Thymus (tissue), 11 donors: ENCODE measurements at regions not wholly inside any gene's neighbourhood (a gene's known extent, or its start where the extent isn't known, plus 50 kb on each side); places are given as distances from the start of the nearest gene placed in this dataset.
A peak's percentile ranks its signal among the peaks of the same experiment; 100 is the strongest.

ENCODE experiments used
- DNase-seq, 9 donors: peaks; one replicate each; pipeline ENCODE4 v3.0.0-alpha.2; 2013; ENCODE audit warnings: low spot score in 9 of 9, low read depth in 6 of 9, missing footprints in 1 of 9
- H3K27ac ChIP-seq, 2 donors: one replicate each; pipeline ENCODE4 v1.5.1; 2013; ENCODE audit warnings: control low read depth in 1 of 2, low read depth in 1 of 2, low read length in 1 of 2, mild to moderate bottlenecking in 1 of 2, moderate library complexity in 1 of 2
- H3K27me3 ChIP-seq, 2 donors: one replicate each; pipeline ENCODE4 v1.5.1; 2013; ENCODE audit warnings: low read length in 1 of 2; ENCODE audit not compliant: control insufficient read depth in 2 of 2, insufficient read depth in 1 of 2
- H3K36me3 ChIP-seq, 2 donors: one replicate each; pipeline ENCODE4 v1.5.1; 2013; ENCODE audit warnings: low read length in 1 of 2, mild to moderate bottlenecking in 1 of 2, moderate library complexity in 1 of 2; ENCODE audit not compliant: control insufficient read depth in 2 of 2, insufficient read depth in 2 of 2
- H3K4me1 ChIP-seq, 2 donors: one replicate each; pipeline ENCODE4 v1.5.1; 2013; ENCODE audit warnings: low read length in 2 of 2; ENCODE audit not compliant: control insufficient read depth in 2 of 2, insufficient read depth in 2 of 2
- H3K4me3 ChIP-seq, 2 donors: one replicate each; pipeline ENCODE4 v1.5.1; 2013; ENCODE audit warnings: low read length in 2 of 2, control low read depth in 1 of 2, mild to moderate bottlenecking in 1 of 2
- H3K9me3 ChIP-seq, 2 donors: one replicate each; pipeline ENCODE4 v1.5.1; 2013; ENCODE audit warnings: low read length in 1 of 2, mild to moderate bottlenecking in 1 of 2; ENCODE audit not compliant: control insufficient read depth in 2 of 2, insufficient read depth in 1 of 2
- WGBS: extraction: QIAGEN DNeasy Blood & Tissue Kit; methylation state at CpG from one replicate; pipeline ENCODE4 v1.1.7; 2013; 5-methylcytosine and 5-hydroxymethylcytosine counted together
- donor health status: healthy.

DNA sequence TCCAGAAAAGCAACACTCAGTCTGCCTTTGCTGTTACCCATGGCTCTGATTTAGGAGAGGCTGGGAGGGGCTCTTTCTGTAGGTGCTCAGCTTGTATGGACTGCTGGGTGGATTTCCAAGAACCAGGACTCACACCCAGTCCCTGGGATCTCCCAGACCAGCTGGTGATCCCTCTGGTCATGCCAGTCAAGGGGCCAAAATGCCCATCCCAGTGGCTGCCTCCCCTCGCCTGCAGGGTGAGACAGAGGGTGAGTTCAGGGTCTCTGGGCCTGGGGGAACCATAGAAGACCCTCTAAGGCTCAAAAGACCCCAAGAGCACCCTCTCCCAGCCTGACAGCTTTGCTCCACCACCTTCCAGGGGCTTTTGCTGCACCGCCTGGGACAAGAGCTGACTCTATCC lies 78.6 kb upstream of the MYL2 start:
- Histone ChIP-seq H3K4me3 (no peak overlapping the region), H3K27me3 (no peaks in the 10 kb centered on the region), H3K27ac (no peak overlapping the region), H3K36me3 (no peaks in the 10 kb centered on the region), H3K9me3 (peaks cover 2 to 14% of the 10 kb centered on the region in 2 donors), H3K4me1 (no peaks in the 10 kb centered on the region)
- DNase-seq: no peak
- 88% methylated on average over 2 of the region's 2 CpGs for WGBS

DNA sequence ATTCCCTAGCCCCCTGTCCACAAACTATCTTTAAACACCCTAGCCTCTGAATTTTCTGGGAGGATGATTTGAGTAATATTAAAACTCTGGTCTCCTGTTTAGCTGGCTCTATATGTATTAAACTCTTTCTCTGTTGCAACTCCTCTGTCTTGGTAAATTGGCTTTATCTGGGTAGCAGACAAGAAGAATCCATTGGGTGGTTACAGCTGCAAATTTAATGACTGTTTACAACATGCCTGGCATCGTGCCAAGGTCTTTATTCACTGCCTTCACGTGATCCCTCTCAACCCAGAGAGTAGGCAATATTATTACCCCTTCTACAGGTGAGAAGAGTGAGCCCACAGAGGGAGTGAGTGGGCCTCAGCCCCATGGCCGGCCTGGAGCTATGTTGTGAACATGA lies 77.8 kb upstream of the MYL2 start:
- 79% methylated on average over 3 of the region's 3 CpGs for WGBS
- Histone ChIP-seq H3K9me3 (peaks cover 2 to 18% of the 10 kb centered on the region in 2 donors), H3K27me3 (no peaks in the 10 kb centered on the region), H3K27ac (no peak overlapping the region), H3K4me3 (no peak overlapping the region), H3K36me3 (no peaks in the 10 kb centered on the region), H3K4me1 (peaks cover 0 to 5% of the 10 kb centered on the region in 2 donors)
- no peak for DNase-seq

DNA sequence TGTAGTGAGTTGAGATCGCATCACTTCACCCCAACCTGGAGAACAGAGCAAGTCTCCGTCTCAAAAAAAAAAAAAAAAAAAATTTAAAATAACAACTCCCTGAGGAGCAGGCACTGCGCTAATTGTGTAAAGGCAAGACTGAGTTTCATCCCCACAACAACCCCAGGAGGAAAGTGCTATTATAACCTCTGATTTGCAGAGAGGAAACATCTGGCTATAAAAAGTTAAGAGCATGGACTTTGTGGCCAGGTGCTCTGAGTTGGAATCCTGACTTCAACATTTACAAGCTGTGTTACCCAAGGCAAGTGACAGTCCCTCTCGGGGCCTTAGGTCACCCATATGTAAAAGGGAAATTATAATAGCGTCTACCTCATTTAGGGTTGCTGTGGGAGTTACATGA lies 76.0 kb upstream of the MYL2 start:
- no peaks in the 10 kb centered on the region for H3K27me3 ChIP-seq
- no peak overlapping the region for H3K27ac ChIP-seq
- WGBS: 93% methylated on average over 5 of the region's 5 CpGs
- H3K9me3 ChIP-seq: peaks cover 2 to 18% of the 10 kb centered on the region in 2 donors
- no peak overlapping the region for H3K4me3 ChIP-seq
- peaks cover 6 to 18% of the 10 kb centered on the region in 2 donors for H3K4me1 ChIP-seq
- no peaks in the 10 kb centered on the region for H3K36me3 ChIP-seq
- no peak for DNase-seq

DNA sequence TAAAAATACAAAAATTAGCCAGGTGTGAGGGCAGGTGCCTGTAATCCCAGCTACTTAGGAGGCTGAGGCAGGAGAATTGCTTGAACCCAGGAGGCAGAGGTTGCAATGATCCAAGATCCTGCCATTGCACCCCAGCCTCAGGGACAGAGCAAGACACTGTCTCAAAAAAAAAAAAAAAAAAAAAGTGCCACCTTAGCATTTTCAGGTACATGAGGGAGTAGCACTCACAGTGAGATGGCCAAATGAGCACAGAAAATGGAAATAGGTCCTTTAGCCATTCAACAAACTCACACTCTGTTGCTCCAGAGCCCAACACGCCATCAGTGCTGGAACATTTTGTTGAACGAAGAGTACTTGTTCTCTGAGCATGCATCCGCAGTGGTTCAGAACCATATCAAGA lies 75.2 kb upstream of the MYL2 start:
- no peaks in the 10 kb centered on the region for H3K27me3 ChIP-seq
- H3K4me3 ChIP-seq: no peak overlapping the region
- no peak overlapping the region for H3K27ac ChIP-seq
- DNase-seq: no peak
- peaks cover 6 to 18% of the 10 kb centered on the region in 2 donors for H3K4me1 ChIP-seq
- no peaks in the 10 kb centered on the region for H3K36me3 ChIP-seq
- H3K9me3 ChIP-seq: peaks cover 2 to 18% of the 10 kb centered on the region in 2 donors
- 98% methylated on average over 3 of the region's 3 CpGs for whole genome bisulfite sequencing

DNA sequence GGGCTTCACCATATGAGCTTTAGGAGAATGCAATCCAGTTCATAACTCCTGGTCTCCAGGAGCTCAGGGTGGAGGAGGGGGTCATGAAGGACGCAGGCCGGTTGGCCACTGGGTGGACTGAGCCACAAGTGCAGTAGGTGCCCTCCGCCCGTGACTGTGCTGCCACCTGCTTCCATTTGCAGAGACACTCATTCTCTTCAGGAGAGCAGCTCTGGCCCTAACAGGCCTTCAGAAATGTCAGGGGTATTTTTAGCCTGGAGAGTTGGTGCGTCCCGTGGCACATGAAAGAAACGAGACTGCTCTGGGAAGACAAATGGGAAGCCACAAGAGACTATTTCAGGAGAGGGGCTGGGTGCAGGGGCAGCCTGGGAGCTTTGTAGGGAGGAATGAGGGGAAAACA lies 74.6 kb upstream of the MYL2 start:
- no peak for DNase-seq
- no peaks in the 10 kb centered on the region for H3K27me3 ChIP-seq
- no peak overlapping the region for H3K27ac ChIP-seq
- WGBS: 91% methylated on average over 7 of the region's 7 CpGs
- no peak overlapping the region for H3K4me3 ChIP-seq
- H3K4me1 ChIP-seq: peaks cover 6 to 18% of the 10 kb centered on the region in 2 donors
- no peaks in the 10 kb centered on the region for H3K36me3 ChIP-seq
- H3K9me3 ChIP-seq: peaks cover 2 to 18% of the 10 kb centered on the region in 2 donors

DNA sequence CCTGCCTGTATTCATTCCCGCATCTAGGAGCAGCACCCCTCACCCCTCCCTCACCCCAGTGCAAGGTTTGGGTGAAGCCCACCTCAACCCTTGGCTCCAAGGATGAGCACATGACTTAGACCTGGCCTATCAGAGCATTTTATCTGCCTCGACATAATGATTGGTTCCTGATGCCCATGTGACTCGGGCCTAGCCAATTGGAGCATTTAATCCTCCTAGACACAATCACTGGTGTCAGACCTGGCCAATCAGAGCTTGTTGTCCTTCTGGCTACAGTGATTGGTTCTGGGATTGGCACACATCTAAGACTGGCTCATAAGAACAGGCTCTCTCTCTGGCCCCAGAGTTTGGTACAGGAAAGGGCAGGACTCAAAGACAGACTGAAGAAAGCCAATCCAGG lies 73.1 kb upstream of the MYL2 start:
- H3K27ac ChIP-seq: no peak overlapping the region
- DNase-seq: no peak
- WGBS: 98% methylated on average over 3 of the region's 3 CpGs
- H3K9me3 ChIP-seq: peaks cover 0 to 11% of the 10 kb centered on the region in 2 donors
- no peaks in the 10 kb centered on the region for H3K27me3 ChIP-seq
- H3K4me1 ChIP-seq: peaks cover 6 to 18% of the 10 kb centered on the region in 2 donors
- H3K36me3 ChIP-seq: no peaks in the 10 kb centered on the region
- no peak overlapping the region for H3K4me3 ChIP-seq

DNA sequence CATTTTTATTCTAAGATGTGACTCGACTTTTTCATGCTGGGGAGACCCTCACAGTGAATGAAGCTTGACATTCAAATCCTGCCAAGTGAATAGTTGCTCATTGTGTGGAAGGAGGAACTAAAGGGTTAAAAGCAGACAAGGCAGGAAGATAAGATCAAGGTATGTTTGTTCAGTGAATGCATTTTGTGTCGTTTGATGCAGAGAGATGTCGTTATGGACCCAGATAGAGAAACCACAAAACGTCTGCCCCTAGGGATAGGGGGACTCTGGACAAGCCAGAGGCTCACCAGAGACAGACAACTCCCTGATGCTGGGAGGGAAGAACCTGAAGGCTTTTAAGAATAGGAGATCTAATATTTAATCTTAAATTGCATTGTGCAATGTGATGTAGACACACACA lies 72.5 kb upstream of the MYL2 start:
- no peaks in the 10 kb centered on the region for H3K36me3 ChIP-seq
- H3K9me3 ChIP-seq: peaks cover 0 to 6% of the 10 kb centered on the region in 2 donors
- H3K27me3 ChIP-seq: no peaks in the 10 kb centered on the region
- H3K4me1 ChIP-seq: peaks cover 6 to 18% of the 10 kb centered on the region in 2 donors
- peak in 5 of 9 donors; percentile 6 to 39 (median 12) for DNase-seq
- 13% methylated on average over 4 of the region's 4 CpGs for WGBS
- no peak overlapping the region for H3K4me3 ChIP-seq
- H3K27ac ChIP-seq: no peak overlapping the region

DNA sequence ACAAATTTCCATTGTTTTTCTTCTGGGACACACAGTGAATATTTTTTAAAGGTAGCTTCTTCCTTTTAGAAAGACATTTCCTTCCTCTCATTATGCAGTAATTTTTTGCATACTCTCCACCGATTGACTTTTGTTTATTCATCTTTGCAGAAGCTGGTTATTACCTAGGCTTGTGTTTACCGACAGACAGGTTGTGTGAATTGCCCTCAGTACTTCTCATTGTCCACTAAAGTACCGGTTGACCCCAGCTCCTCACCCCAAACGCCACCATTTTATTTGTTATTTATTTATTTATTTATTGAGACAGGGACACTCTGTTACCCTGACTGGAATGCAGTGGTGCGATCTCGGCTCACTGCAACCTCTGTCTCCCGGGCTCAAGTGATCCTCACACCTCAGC lies 63.4 kb upstream of the MYL2 start:
- no peaks in the 10 kb centered on the region for H3K36me3 ChIP-seq
- peaks cover 0 to 2% of the 10 kb centered on the region in 2 donors for H3K27me3 ChIP-seq
- H3K4me1 ChIP-seq: no peaks in the 10 kb centered on the region
- DNase-seq: no peak
- 80% methylated on average over 7 of the region's 7 CpGs for WGBS
- no peak overlapping the region for H3K27ac ChIP-seq
- no peaks in the 10 kb centered on the region for H3K9me3 ChIP-seq
- H3K4me3 ChIP-seq: no peak overlapping the region

DNA sequence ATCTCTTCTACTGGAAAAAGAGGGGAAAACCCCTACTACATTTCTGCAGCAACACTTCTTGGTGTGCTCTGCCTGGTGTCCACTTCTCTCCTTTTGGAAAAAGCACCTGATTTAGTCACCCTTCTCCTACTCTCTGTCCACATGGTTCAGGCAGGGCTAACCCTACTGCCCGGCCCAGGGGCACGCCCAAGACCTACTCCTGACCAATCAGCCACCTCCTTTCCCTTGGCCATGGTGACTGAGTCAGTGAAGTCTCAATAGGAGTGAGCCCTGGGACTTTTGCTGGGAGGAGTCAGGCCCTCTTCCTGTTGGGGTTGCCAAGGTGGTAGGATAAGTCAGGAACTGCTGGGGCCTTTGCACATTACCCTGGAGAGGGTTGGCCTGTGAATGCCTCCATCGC lies 52.5 kb upstream of the MYL2 start:
- Histone ChIP-seq H3K27ac (no peak overlapping the region), H3K36me3 (no peaks in the 10 kb centered on the region), H3K4me3 (no peak overlapping the region), H3K27me3 (peaks cover 0 to 3% of the 10 kb centered on the region in 2 donors), H3K9me3 (no peaks in the 10 kb centered on the region), H3K4me1 (no peaks in the 10 kb centered on the region)
- 92% methylated on average over 3 of the region's 3 CpGs for WGBS
- no peak for DNase-seq

DNA sequence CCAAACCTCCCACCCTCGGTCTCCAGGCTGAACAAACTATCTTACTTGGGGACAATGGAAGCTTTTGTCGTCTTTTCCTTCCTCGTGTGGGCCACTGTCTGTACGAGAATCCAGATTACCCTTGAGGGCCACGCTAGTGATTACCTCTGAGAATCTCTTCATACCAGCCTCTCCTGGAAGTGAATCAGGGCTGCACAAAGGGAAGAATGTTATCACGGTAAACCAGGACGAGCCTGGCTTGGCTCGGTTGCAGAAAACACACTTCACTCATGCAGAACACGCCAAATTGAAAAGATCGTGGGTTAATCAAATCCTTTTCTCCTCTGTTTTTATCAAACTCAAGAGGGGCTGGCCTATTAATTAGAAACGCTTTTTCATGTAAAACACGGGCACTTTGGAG lies 51.6 kb upstream of the MYL2 start:
- 93% methylated on average over 12 of the region's 12 CpGs for WGBS

More for the DNA sequence above, 51.6 kb upstream of the MYL2 start:
- no peaks in the 10 kb centered on the region for H3K9me3 ChIP-seq
- no peak overlapping the region for H3K27ac ChIP-seq
- H3K27me3 ChIP-seq: peaks cover 0 to 3% of the 10 kb centered on the region in 2 donors
- no peak for DNase-seq
- no peaks in the 10 kb centered on the region for H3K36me3 ChIP-seq
- no peaks in the 10 kb centered on the region for H3K4me1 ChIP-seq
- H3K4me3 ChIP-seq: no peak overlapping the region
